Activated naive CD8-positive, alpha-beta T cell treated with anti-CD3 and anti-CD28 coated beads for 36 hours (primary cell): ENCODE measurements at regions not wholly inside any gene's neighbourhood (a gene's known extent, or its start where the extent isn't known, plus 50 kb on each side); places are given as distances from the start of the nearest gene placed in this dataset.

ENCODE experiments used
- DNase-seq: peaks from one replicate; pipeline ENCODE4 v3.0.0; 2021
- H3K27ac Mint-ChIP-seq: one replicate; pipeline ENCODE4 v1.8.0; 2022; ENCODE audit warnings: mild to moderate bottlenecking, moderate library complexity, mixed read lengths
- H3K27me3 Mint-ChIP-seq: one replicate; pipeline ENCODE4 v1.8.0; 2022; ENCODE audit warnings: mild to moderate bottlenecking, mixed read lengths
- H3K36me3 Mint-ChIP-seq: one replicate; pipeline ENCODE4 v1.8.0; 2021; ENCODE audit warnings: mild to moderate bottlenecking, mixed read lengths
- H3K4me1 Mint-ChIP-seq: one replicate; pipeline ENCODE4 v1.8.0; 2021; ENCODE audit warnings: mixed read lengths
- H3K4me3 Mint-ChIP-seq: one replicate; pipeline ENCODE4 v1.8.0; 2022; ENCODE audit warnings: mild to moderate bottlenecking, moderate library complexity, mixed read lengths
- H3K9me3 Mint-ChIP-seq: one replicate; pipeline ENCODE4 v1.8.0; 2022; ENCODE audit warnings: mixed read lengths

GRCh38 chr18:75809151-75809925 is 381.8 kb upstream of the SMIM21 start:
- Mint-ChIP-seq H3K27me3 (peaks cover 36% of the 10 kb centered on the region), H3K4me3 (no peak overlapping the region), H3K27ac (no peak overlapping the region), H3K9me3 (no peaks in the 10 kb centered on the region), H3K36me3 (no peaks in the 10 kb centered on the region), H3K4me1 (no peaks in the 10 kb centered on the region)
- DNase-seq, result no peak

- DNase-seq, result no peak
- no peaks in the 10 kb centered on the region for H3K4me1 Mint-ChIP-seq
- no peak overlapping the region for H3K4me3 Mint-ChIP-seq
- peaks cover 26% of the 10 kb centered on the region for H3K27me3 Mint-ChIP-seq
- no peak overlapping the region for H3K27ac Mint-ChIP-seq
- no peaks in the 10 kb centered on the region for H3K36me3 Mint-ChIP-seq
- H3K9me3 Mint-ChIP-seq, result no peaks in the 10 kb centered on the region
Observed at GRCh38 chr18:75805265-75805664, 377.8 kb upstream of the SMIM21 start.

GRCh38 chr18:75802681-75803080 is 375.2 kb upstream of the SMIM21 start:
- no peaks in the 10 kb centered on the region for H3K9me3 Mint-ChIP-seq
- H3K27me3 Mint-ChIP-seq, result peaks cover 20% of the 10 kb centered on the region
- no peak overlapping the region for H3K27ac Mint-ChIP-seq
- H3K4me3 Mint-ChIP-seq, result no peak overlapping the region
- H3K36me3 Mint-ChIP-seq, result no peaks in the 10 kb centered on the region
- no peaks in the 10 kb centered on the region for H3K4me1 Mint-ChIP-seq
- no peak for DNase-seq

GRCh38 chr18:75801178-75801577 is 373.7 kb upstream of the SMIM21 start:
- no peaks in the 10 kb centered on the region for H3K4me1 Mint-ChIP-seq
- H3K4me3 Mint-ChIP-seq, result no peak overlapping the region
- H3K36me3 Mint-ChIP-seq, result no peaks in the 10 kb centered on the region
- H3K9me3 Mint-ChIP-seq, result no peaks in the 10 kb centered on the region
- H3K27ac Mint-ChIP-seq, result no peak overlapping the region
- no peak for DNase-seq
- peaks cover 20% of the 10 kb centered on the region for H3K27me3 Mint-ChIP-seq

- Mint-ChIP-seq H3K4me1 (no peaks in the 10 kb centered on the region), H3K4me3 (no peak overlapping the region), H3K27ac (no peak overlapping the region), H3K36me3 (no peaks in the 10 kb centered on the region), H3K9me3 (no peaks in the 10 kb centered on the region), H3K27me3 (peaks cover 20% of the 10 kb centered on the region)
- no peak for DNase-seq
Observed at GRCh38 chr18:75800331-75800648, 372.8 kb upstream of the SMIM21 start.

- Mint-ChIP-seq H3K27me3 (peaks cover 17% of the 10 kb centered on the region), H3K9me3 (no peaks in the 10 kb centered on the region), H3K4me1 (no peaks in the 10 kb centered on the region), H3K4me3 (no peak overlapping the region), H3K27ac (no peak overlapping the region), H3K36me3 (no peaks in the 10 kb centered on the region)
- no peak for DNase-seq
Observed at GRCh38 chr18:75799449-75800330, 372.2 kb upstream of the SMIM21 start.

- H3K4me3 Mint-ChIP-seq, result no peak overlapping the region
- no peak overlapping the region for H3K27ac Mint-ChIP-seq
- peaks cover 15% of the 10 kb centered on the region for H3K27me3 Mint-ChIP-seq
- H3K36me3 Mint-ChIP-seq, result no peaks in the 10 kb centered on the region
- peaks cover 4% of the 10 kb centered on the region for H3K9me3 Mint-ChIP-seq
- H3K4me1 Mint-ChIP-seq, result no peaks in the 10 kb centered on the region
- DNase-seq, result no peak
Observed at GRCh38 chr18:75797046-75797445, 369.5 kb upstream of the SMIM21 start.

GRCh38 chr18:75790796-75791195 is 363.3 kb upstream of the SMIM21 start:
- Mint-ChIP-seq H3K27ac (no peak overlapping the region), H3K4me3 (no peak overlapping the region), H3K36me3 (no peaks in the 10 kb centered on the region), H3K4me1 (no peaks in the 10 kb centered on the region), H3K27me3 (peaks cover 5% of the 10 kb centered on the region), H3K9me3 (peaks cover 4% of the 10 kb centered on the region)
- no peak for DNase-seq

GRCh38 chr18:75790111-75790510 is 362.6 kb upstream of the SMIM21 start:
- H3K27ac Mint-ChIP-seq, result no peak overlapping the region
- no peak for DNase-seq
- H3K36me3 Mint-ChIP-seq, result no peaks in the 10 kb centered on the region
- no peak overlapping the region for H3K4me3 Mint-ChIP-seq
- H3K27me3 Mint-ChIP-seq, result peaks cover 12% of the 10 kb centered on the region
- H3K4me1 Mint-ChIP-seq, result no peaks in the 10 kb centered on the region
- H3K9me3 Mint-ChIP-seq, result peaks cover 4% of the 10 kb centered on the region

GRCh38 chr18:75785834-75786233 is 358.3 kb upstream of the SMIM21 start:
- no peak overlapping the region for H3K27ac Mint-ChIP-seq
- H3K4me1 Mint-ChIP-seq, result no peaks in the 10 kb centered on the region
- H3K36me3 Mint-ChIP-seq, result no peaks in the 10 kb centered on the region
- no peak for DNase-seq
- no peaks in the 10 kb centered on the region for H3K9me3 Mint-ChIP-seq
- H3K27me3 Mint-ChIP-seq, result peaks cover 22% of the 10 kb centered on the region
- no peak overlapping the region for H3K4me3 Mint-ChIP-seq

- H3K27me3 Mint-ChIP-seq, result peaks cover 22% of the 10 kb centered on the region
- H3K4me3 Mint-ChIP-seq, result no peak overlapping the region
Observed at GRCh38 chr18:75785206-75785605, 357.7 kb upstream of the SMIM21 start.

GRCh38 chr18:75784390-75784789 is 356.9 kb upstream of the SMIM21 start:
- Mint-ChIP-seq H3K27ac (no peak overlapping the region), H3K9me3 (no peaks in the 10 kb centered on the region), H3K4me3 (no peak overlapping the region), H3K4me1 (no peaks in the 10 kb centered on the region), H3K27me3 (peaks cover 25% of the 10 kb centered on the region), H3K36me3 (no peaks in the 10 kb centered on the region)
- DNase-seq, result no peak

More at GRCh38 chr18:75785206-75785605, 357.7 kb upstream of the SMIM21 start:
- no peak overlapping the region for H3K27ac Mint-ChIP-seq
- DNase-seq, result no peak
- H3K4me1 Mint-ChIP-seq, result no peaks in the 10 kb centered on the region
- no peaks in the 10 kb centered on the region for H3K36me3 Mint-ChIP-seq
- no peaks in the 10 kb centered on the region for H3K9me3 Mint-ChIP-seq

- Mint-ChIP-seq H3K27me3 (peaks cover 24% of the 10 kb centered on the region), H3K27ac (no peak overlapping the region), H3K4me1 (no peaks in the 10 kb centered on the region), H3K4me3 (no peak overlapping the region), H3K9me3 (no peaks in the 10 kb centered on the region), H3K36me3 (no peaks in the 10 kb centered on the region)
- no peak for DNase-seq
Observed at GRCh38 chr18:75783566-75784281, 356.2 kb upstream of the SMIM21 start.

- Mint-ChIP-seq H3K4me3 (no peak overlapping the region), H3K27ac (no peak overlapping the region), H3K27me3 (peaks cover 26% of the 10 kb centered on the region)
Observed at GRCh38 chr18:75782826-75783225, 355.3 kb upstream of the SMIM21 start.

GRCh38 chr18:75782204-75782603 is 354.7 kb upstream of the SMIM21 start:
- H3K4me1 Mint-ChIP-seq, result no peaks in the 10 kb centered on the region
- no peak for DNase-seq
- H3K27me3 Mint-ChIP-seq, result peaks cover 28% of the 10 kb centered on the region
- no peaks in the 10 kb centered on the region for H3K9me3 Mint-ChIP-seq
- H3K4me3 Mint-ChIP-seq, result no peak overlapping the region
- H3K27ac Mint-ChIP-seq, result no peak overlapping the region
- H3K36me3 Mint-ChIP-seq, result no peaks in the 10 kb centered on the region

More at GRCh38 chr18:75782826-75783225, 355.3 kb upstream of the SMIM21 start:
- Mint-ChIP-seq H3K36me3 (no peaks in the 10 kb centered on the region), H3K9me3 (no peaks in the 10 kb centered on the region), H3K4me1 (no peaks in the 10 kb centered on the region)
- DNase-seq, result no peak
